ENCODE measurements at regions not wholly inside any gene's neighbourhood (a gene's known extent, or its start where the extent isn't known, plus 50 kb on each side); places are given as distances from the start of the nearest gene placed in this dataset.
"Not testable (repeated sequence)": the region's sequence is repeated elsewhere in the genome, so short reads cannot be mapped to it uniquely, and the experiment has no call there.

- no peak for DNase-seq
Observed at GRCh38 chrX:52585892-52586291, 68.8 kb downstream of the SSX7 start.

- DNase-seq, result no peak
Observed at GRCh38 chrX:52577464-52578173, 60.8 kb upstream of the XAGE1B start.

DNA sequence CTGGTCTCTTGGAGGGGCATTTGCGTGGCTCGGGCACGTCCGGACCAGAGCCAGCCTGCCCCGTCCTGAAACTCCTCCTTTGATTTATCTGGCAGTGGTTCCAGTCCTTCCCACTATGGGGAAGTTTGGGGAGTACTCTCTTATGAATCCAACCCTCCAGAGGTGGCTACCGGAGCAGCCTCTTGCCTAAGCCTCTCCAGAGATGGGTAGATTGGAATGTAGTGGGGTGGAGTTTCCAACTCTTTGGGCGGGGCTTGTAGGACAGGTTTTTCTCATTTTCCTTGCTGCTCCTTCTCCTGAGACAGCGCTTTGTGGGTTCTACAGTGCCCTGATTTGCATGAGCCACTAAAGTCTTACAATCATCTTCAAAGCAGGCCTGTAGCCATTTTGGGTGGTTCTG, 60.1 kb upstream of the XAGE1B start:
- no peak for DNase-seq

GRCh38 chrX:52576474-52576873, 59.6 kb upstream of the XAGE1B start:
- DNase-seq, result no peak

DNA sequence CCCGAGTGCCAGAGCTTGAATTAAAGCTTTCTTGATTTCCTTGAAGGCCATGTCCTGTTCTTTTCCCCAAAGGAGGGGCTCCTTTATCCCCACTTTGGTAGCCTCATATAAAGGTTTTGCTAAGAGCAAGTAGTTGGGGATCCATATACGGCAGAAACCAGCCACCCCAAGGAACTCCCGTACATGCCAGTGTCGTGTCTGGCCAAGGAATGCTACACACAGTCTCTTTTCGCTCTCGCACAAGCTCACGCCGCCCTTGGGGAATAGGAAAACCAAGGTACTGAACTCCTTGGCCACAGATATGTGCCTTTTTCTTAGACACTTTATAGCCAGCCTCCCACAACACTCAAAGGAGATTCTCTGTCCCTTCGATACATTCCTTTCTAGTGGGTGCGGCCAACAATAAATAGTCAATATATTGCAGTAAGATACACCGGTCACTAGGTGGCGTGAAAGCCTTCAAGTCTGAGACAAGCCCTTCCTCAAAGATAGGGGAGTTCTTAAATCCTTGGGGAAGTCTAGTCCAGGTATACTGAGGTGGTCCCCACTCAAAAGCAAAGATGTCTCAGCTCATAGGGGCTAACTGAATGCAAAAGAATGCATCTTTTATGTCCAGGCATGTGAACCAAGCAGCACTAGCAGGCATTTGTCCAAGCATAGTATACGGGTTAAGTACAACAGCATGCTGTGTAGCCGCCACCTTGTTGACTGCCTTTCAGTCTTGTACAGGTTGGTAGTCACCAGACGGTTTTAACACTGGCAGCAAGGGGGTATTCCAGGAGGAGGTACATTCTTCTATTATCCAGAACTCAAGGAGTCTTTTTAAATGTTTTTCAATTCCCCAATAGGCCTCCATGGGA, 57.8 kb upstream of the XAGE1B start:
- peak; percentile 13 for DNase-seq

GRCh38 chrX:52568146-52568545, 51.3 kb upstream of the XAGE1B start:
- DNase-seq, result not testable (repeated sequence)
